ENCODE measurements at regions not wholly inside any gene's neighbourhood (a gene's known extent, or its start where the extent isn't known, plus 50 kb on each side); places are given as distances from the start of the nearest gene placed in this dataset.

DNA sequence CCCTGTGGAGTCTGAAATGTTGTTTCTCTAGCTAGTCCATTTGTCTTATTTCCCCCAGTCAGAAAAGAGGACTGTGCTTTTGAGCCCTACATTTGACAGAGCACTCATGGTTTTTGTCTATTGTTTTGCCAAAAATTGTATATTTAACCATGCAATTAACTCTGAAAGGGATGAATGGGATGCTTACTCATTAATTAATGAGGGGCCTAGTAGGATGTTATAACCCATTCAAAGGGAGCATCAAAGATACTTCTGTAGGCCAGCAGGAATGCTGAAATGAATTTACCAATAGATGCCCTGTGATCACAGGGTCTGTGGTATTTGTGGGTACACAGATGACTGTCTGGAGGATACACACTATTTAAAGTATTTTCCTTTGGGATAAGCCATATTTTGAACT lies 147.7 kb downstream of the FCRL5 start:
- Histone ChIP-seq H3K9me3 (ENCODE audit: control insufficient read depth, low read length) (no peaks in the 10 kb centered on the region), H3K4me3 (ENCODE audit: low read depth, low read length) (no peak overlapping the region), H2AFZ (no peak overlapping the region), H3K9ac (no peak overlapping the region), H3K27me3 (ENCODE audit: control insufficient read depth, insufficient read depth, low read length) (no peaks in the 10 kb centered on the region), H3K27ac (no peak overlapping the region), H3K79me2 (no peaks in the 10 kb centered on the region), H3K4me1 (no peaks in the 10 kb centered on the region), H3K36me3 (ENCODE audit: control insufficient read depth, insufficient read depth, low read length) (no peaks in the 10 kb centered on the region), H3K4me2 (ENCODE audit: low read length) (no peak overlapping the region)
- TF ChIP-seq, protein P1, sequence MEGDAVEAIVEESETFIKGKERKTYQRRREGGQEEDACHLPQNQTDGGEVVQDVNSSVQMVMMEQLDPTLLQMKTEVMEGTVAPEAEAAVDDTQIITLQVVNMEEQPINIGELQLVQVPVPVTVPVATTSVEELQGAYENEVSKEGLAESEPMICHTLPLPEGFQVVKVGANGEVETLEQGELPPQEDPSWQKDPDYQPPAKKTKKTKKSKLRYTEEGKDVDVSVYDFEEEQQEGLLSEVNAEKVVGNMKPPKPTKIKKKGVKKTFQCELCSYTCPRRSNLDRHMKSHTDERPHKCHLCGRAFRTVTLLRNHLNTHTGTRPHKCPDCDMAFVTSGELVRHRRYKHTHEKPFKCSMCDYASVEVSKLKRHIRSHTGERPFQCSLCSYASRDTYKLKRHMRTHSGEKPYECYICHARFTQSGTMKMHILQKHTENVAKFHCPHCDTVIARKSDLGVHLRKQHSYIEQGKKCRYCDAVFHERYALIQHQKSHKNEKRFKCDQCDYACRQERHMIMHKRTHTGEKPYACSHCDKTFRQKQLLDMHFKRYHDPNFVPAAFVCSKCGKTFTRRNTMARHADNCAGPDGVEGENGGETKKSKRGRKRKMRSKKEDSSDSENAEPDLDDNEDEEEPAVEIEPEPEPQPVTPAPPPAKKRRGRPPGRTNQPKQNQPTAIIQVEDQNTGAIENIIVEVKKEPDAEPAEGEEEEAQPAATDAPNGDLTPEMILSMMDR (IDR thresholded peaks at IDR 0.05), result no peak

DNA sequence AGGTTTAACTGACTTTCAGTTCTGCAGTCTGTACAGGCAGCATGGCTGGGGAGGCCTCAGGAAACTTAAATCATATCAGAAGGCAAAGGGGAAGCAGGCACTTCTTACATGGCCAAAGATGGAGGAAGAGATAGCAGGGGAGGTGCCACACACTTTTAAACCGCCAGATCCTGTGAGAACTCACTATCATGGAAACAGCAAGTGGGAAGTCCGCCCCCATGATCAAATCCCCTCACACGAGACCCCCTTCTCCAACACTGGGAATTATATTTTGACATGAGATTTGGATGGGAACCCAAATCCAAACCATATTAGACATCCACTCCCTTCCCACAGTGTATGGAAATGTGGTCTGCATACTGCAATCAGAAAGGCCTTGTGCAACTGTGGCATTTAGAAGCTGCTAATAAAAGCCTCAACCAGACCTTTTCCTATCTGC lies 148.2 kb downstream of the FCRL5 start:
- no peaks in the 10 kb centered on the region for H3K36me3 ChIP-seq (ENCODE audit: control insufficient read depth, insufficient read depth, low read length)
- no peaks in the 10 kb centered on the region for H3K4me1 ChIP-seq
- H3K27ac ChIP-seq, result no peak overlapping the region
- H3K79me2 ChIP-seq, result no peaks in the 10 kb centered on the region
- peaks cover 3% of the 10 kb centered on the region for H3K27me3 ChIP-seq (ENCODE audit: control insufficient read depth, insufficient read depth, low read length)
- no peak overlapping the region for H2AFZ ChIP-seq
- no peak overlapping the region for H3K4me2 ChIP-seq (ENCODE audit: low read length)
- H3K9ac ChIP-seq, result no peak overlapping the region
- no peak overlapping the region for H3K4me3 ChIP-seq (ENCODE audit: low read depth, low read length)
- TF ChIP-seq, protein P1 (IDR thresholded peaks at IDR 0.05), result no peak
- no peaks in the 10 kb centered on the region for H3K9me3 ChIP-seq (ENCODE audit: control insufficient read depth, low read length)

DNA sequence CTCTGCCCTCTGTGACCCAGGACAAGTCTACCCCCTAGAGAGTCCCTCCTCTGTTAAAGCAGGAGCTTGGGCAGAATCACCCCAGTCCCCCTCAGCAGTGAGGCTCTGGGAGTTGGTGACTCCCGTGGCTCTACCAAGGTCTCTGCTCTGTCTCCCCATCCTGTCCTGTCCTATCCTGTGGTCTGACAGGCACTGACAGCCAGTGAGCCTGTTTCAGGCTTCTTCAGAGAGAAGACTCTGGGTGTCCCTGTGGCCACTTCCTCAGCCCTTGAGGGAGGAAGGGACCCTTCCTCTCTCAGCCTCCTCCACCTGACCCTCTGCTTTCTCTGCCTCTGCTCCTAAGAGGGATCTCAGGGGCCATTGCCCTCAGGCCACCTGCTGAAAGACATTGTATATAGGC lies 148.7 kb downstream of the FCRL5 start:
- H3K36me3 ChIP-seq (ENCODE audit: control insufficient read depth, insufficient read depth, low read length), result no peaks in the 10 kb centered on the region
- no peak overlapping the region for H3K4me3 ChIP-seq (ENCODE audit: low read depth, low read length)
- H3K4me1 ChIP-seq, result no peaks in the 10 kb centered on the region
- H2AFZ ChIP-seq, result no peak overlapping the region
- TF ChIP-seq, protein P1 (IDR thresholded peaks at IDR 0.05), result no peak
- H3K27me3 ChIP-seq (ENCODE audit: control insufficient read depth, insufficient read depth, low read length), result peaks cover 3% of the 10 kb centered on the region
- no peak overlapping the region for H3K9ac ChIP-seq
- H3K79me2 ChIP-seq, result no peaks in the 10 kb centered on the region
- no peak overlapping the region for H3K4me2 ChIP-seq (ENCODE audit: low read length)
- H3K27ac ChIP-seq, result no peak overlapping the region
- H3K9me3 ChIP-seq (ENCODE audit: control insufficient read depth, low read length), result no peaks in the 10 kb centered on the region

DNA sequence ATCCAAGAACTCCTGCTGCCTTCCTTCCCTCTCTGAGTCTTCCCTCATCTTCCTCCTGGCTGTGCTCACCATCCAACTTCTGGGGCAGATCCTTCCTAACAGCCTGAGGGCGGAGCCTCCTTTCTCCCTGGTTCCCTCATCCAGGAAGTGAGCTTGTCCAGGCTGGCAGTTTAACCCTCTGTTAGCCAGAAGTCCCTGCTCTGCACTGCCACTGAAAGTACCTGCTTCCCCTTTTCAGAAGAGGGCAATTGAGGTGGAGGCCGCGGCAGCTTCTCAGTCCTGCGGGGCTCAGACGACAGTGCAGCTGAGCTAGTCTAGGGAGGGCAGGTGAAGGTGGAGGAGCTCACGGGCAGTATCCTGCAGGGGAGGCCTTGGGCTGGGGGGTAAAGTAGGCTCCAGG lies 149.1 kb downstream of the FCRL5 start:
- Histone ChIP-seq H3K9ac (no peak overlapping the region), H3K4me3 (ENCODE audit: low read depth, low read length) (no peak overlapping the region), H3K4me1 (no peaks in the 10 kb centered on the region), H3K36me3 (ENCODE audit: control insufficient read depth, insufficient read depth, low read length) (no peaks in the 10 kb centered on the region), H3K4me2 (ENCODE audit: low read length) (no peak overlapping the region), H3K9me3 (ENCODE audit: control insufficient read depth, low read length) (no peaks in the 10 kb centered on the region), H3K27ac (no peak overlapping the region), H3K27me3 (ENCODE audit: control insufficient read depth, insufficient read depth, low read length) (peaks cover 3% of the 10 kb centered on the region), H2AFZ (no peak overlapping the region), H3K79me2 (no peaks in the 10 kb centered on the region)
- TF ChIP-seq, protein P1 (IDR thresholded peaks at IDR 0.05), result no peak

DNA sequence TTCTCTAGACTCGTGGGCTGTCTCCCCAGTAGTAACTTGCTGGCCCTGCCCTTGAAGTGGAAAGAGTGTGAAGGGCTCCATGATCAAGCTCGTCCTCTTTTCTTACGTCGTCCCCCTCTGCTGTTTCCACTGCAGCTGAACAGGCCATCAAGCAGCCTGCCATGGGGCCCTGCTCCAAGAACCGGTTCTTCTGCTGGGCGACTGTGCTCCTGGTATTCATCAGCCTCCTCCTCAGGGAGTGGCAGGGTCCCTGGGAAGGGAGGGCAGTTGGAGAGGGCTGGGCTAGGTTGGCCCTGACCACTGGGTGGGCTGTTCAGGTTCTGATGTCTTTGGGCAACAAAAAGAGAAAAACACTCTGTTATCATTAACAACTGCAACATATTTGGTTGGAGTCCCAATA lies 151.5 kb downstream of the FCRL5 start:
- no peaks in the 10 kb centered on the region for H3K4me1 ChIP-seq
- H3K27ac ChIP-seq, result no peak overlapping the region
- H2AFZ ChIP-seq, result no peak overlapping the region
- H3K79me2 ChIP-seq, result no peaks in the 10 kb centered on the region
- TF ChIP-seq, protein P1 (IDR thresholded peaks at IDR 0.05), result no peak
- no peak overlapping the region for H3K4me2 ChIP-seq (ENCODE audit: low read length)
- H3K27me3 ChIP-seq (ENCODE audit: control insufficient read depth, insufficient read depth, low read length), result peaks cover 3% of the 10 kb centered on the region
- H3K36me3 ChIP-seq (ENCODE audit: control insufficient read depth, insufficient read depth, low read length), result no peaks in the 10 kb centered on the region
- no peak overlapping the region for H3K4me3 ChIP-seq (ENCODE audit: low read depth, low read length)
- no peak overlapping the region for H3K9ac ChIP-seq
- H3K9me3 ChIP-seq (ENCODE audit: control insufficient read depth, low read length), result no peaks in the 10 kb centered on the region

All from parathyroid adenoma (tissue), 2 donors.